Astrocyte (in vitro differentiated cells and primary cell): ENCODE measurements at regions not wholly inside any gene's neighbourhood (a gene's known extent, or its start where the extent isn't known, plus 50 kb on each side); places are given as distances from the start of the nearest gene placed in this dataset.

Experiments used
- DNase-seq: peaks from one replicate; pipeline ENCODE4 v3.0.0-alpha.2; 2010; ENCODE audit warnings: low read depth
- FAIRE-seq: peaks from 2 replicates; lab custom pipeline; 2011; peaks lifted over from hg19 to GRCh38; lab: Jason Lieb, UNC
- H2AFZ ChIP-seq: 2 replicates; pipeline ENCODE4 v1.6.0; 2012; ENCODE audit warnings: low read depth, low read length, inconsistent platforms
- H3K27ac ChIP-seq: 2 replicates; pipeline ENCODE4 v1.5.1; 2011; ENCODE audit warnings: low read depth, low read length, inconsistent platforms
- H3K27me3 ChIP-seq: 2 replicates; pipeline ENCODE4 v1.6.0; 2011; ENCODE audit warnings: low read length, inconsistent platforms; ENCODE audit not compliant: insufficient read depth
- H3K36me3 ChIP-seq: 2 replicates; pipeline ENCODE4 v1.5.1; 2011; ENCODE audit warnings: low read length, inconsistent platforms; ENCODE audit not compliant: insufficient read depth
- H3K4me1 ChIP-seq: 2 replicates; pipeline ENCODE4 v1.5.1; 2011; ENCODE audit warnings: low read length, inconsistent platforms; ENCODE audit not compliant: insufficient read depth
- H3K4me2 ChIP-seq: 2 replicates; pipeline ENCODE4 v1.6.0; 2012; ENCODE audit warnings: low read length, inconsistent platforms
- H3K4me3 ChIP-seq: 2 replicates; pipeline ENCODE4 v1.5.1; 2011; ENCODE audit warnings: low read depth, mild to moderate bottlenecking, low read length, inconsistent platforms; ENCODE audit not compliant: insufficient read depth
- H3K79me2 ChIP-seq: 2 replicates; pipeline ENCODE4 v1.6.0; 2012; ENCODE audit warnings: mild to moderate bottlenecking, low read length, inconsistent platforms; ENCODE audit not compliant: insufficient read depth
- H3K9ac ChIP-seq: 2 replicates; pipeline ENCODE4 v1.6.0; 2012; ENCODE audit warnings: mild to moderate bottlenecking, low read length, inconsistent platforms
- H3K9me3 ChIP-seq: 2 replicates; pipeline ENCODE4 v1.5.1; 2012; ENCODE audit warnings: low read depth, mild to moderate bottlenecking, low read length, inconsistent platforms; ENCODE audit not compliant: insufficient read depth
- H4K20me1 ChIP-seq: 2 replicates; pipeline ENCODE4 v1.6.0; 2012; ENCODE audit warnings: low read length, inconsistent platforms; ENCODE audit not compliant: insufficient read depth
- H3K27ac Mint-ChIP-seq: one replicate; pipeline ENCODE4 v1.8.0; 2021; ENCODE audit warnings: mild to moderate bottlenecking, mixed read lengths; ENCODE audit not compliant: unreplicated experiment
- H3K27me3 Mint-ChIP-seq: one replicate; pipeline ENCODE4 v1.8.0; 2021; ENCODE audit warnings: low read depth, mixed read lengths; ENCODE audit not compliant: unreplicated experiment
- H3K36me3 Mint-ChIP-seq: one replicate; pipeline ENCODE4 v1.8.0; 2021; ENCODE audit warnings: low read depth, mixed read lengths; ENCODE audit not compliant: unreplicated experiment
- H3K4me1 Mint-ChIP-seq: one replicate; pipeline ENCODE4 v1.8.0; 2021; ENCODE audit warnings: low read depth, mixed read lengths; ENCODE audit not compliant: unreplicated experiment
- H3K4me3 Mint-ChIP-seq: one replicate; pipeline ENCODE4 v1.8.0; 2021; ENCODE audit warnings: mild to moderate bottlenecking, moderate library complexity, mixed read lengths; ENCODE audit not compliant: unreplicated experiment
- H3K9me3 Mint-ChIP-seq: one replicate; pipeline ENCODE4 v1.8.0; 2021; ENCODE audit warnings: mild to moderate bottlenecking, mixed read lengths; ENCODE audit not compliant: unreplicated experiment
- CTCF ChIP-seq: IDR thresholded peaks from 2 replicates; pipeline ENCODE4 v1.5.1; 2011; ENCODE audit warnings: low read depth, mild to moderate bottlenecking, inconsistent platforms, low read length, moderate library complexity; ENCODE audit not compliant: insufficient read depth
- EZH2 ChIP-seq: IDR thresholded peaks from 2 replicates; pipeline ENCODE4 v1.6.1; 2012; ENCODE audit warnings: mild to moderate bottlenecking, low read length, inconsistent platforms; ENCODE audit not compliant: insufficient read depth

GRCh38 chr18:64276311-64277090 lies 127.6 kb upstream of the LINC00305 start:
- FAIRE-seq (no peak), DNase-seq (no peak)
- Histone ChIP-seq H2AFZ (no peak overlapping the region), H4K20me1 (no peaks in the 10 kb centered on the region), H3K27me3 (no peaks in the 10 kb centered on the region), H3K4me2 (no peak overlapping the region), H3K79me2 (no peaks in the 10 kb centered on the region), H3K4me1 (no peaks in the 10 kb centered on the region), H3K36me3 (no peaks in the 10 kb centered on the region), H3K9ac (no peak overlapping the region), H3K27ac (no peak overlapping the region), H3K9me3 (no peaks in the 10 kb centered on the region), H3K4me3 (no peak overlapping the region)
- Mint-ChIP-seq H3K9me3 (peaks cover 4% of the 10 kb centered on the region), H3K36me3 (peaks cover 2% of the 10 kb centered on the region), H3K4me1 (no peaks in the 10 kb centered on the region), H3K27me3 (peaks cover under 1% of the 10 kb centered on the region), H3K27ac (no peak overlapping the region), H3K4me3 (no peak overlapping the region)
- TF ChIP-seq CTCF, result no peak
- no peak for TF ChIP-seq EZH2

GRCh38 chr18:64275593-64276300 lies 126.9 kb upstream of the LINC00305 start:
- no peak overlapping the region for H3K27ac ChIP-seq
- FAIRE-seq, result no peak
- no peaks in the 10 kb centered on the region for H3K27me3 ChIP-seq
- H3K9me3 Mint-ChIP-seq, result peaks cover 2% of the 10 kb centered on the region
- H3K4me1 Mint-ChIP-seq, result no peaks in the 10 kb centered on the region
- no peaks in the 10 kb centered on the region for H4K20me1 ChIP-seq
- H3K27me3 Mint-ChIP-seq, result peaks cover 3% of the 10 kb centered on the region
- TF ChIP-seq CTCF (no peak), EZH2 (no peak)
- no peak overlapping the region for H3K9ac ChIP-seq
- H3K4me3 ChIP-seq, result no peak overlapping the region
- H3K9me3 ChIP-seq, result no peaks in the 10 kb centered on the region
- no peak overlapping the region for H3K4me3 Mint-ChIP-seq
- H3K4me1 ChIP-seq, result no peaks in the 10 kb centered on the region
- no peak overlapping the region for H3K27ac Mint-ChIP-seq
- no peak for DNase-seq
- no peak overlapping the region for H2AFZ ChIP-seq
- H3K36me3 ChIP-seq, result no peaks in the 10 kb centered on the region
- peaks cover 2% of the 10 kb centered on the region for H3K36me3 Mint-ChIP-seq
- no peaks in the 10 kb centered on the region for H3K79me2 ChIP-seq
- no peak overlapping the region for H3K4me2 ChIP-seq
